Astrocyte of the cerebellum (primary cell): ENCODE measurements at regions not wholly inside any gene's neighbourhood (a gene's known extent, or its start where the extent isn't known, plus 50 kb on each side); places are given as distances from the start of the nearest gene placed in this dataset.

ENCODE experiments used
- DNase-seq: peaks from one replicate; pipeline ENCODE4 v3.0.0-alpha.2; 2011; ENCODE audit warnings: low read depth
- H3K4me3 ChIP-seq: 2 replicates; pipeline ENCODE4 v1.5.1; 2011; ENCODE audit warnings: mild to moderate bottlenecking, low read depth, low read length, moderate library complexity
- CTCF ChIP-seq: IDR thresholded peaks from 2 replicates; pipeline ENCODE4 v1.5.1; 2012; ENCODE audit warnings: low read length, low read depth, moderate library complexity, mild to moderate bottlenecking; ENCODE audit errors: missing control alignments
- in situ Hi-C: cut with HindIII; loops from 2 replicates; pipeline ENCODE4 v1.10.0; 2017; ENCODE audit warnings: low sequenced_read_pairs

- no peak for TF ChIP-seq CTCF
- H3K4me3 ChIP-seq: no peak overlapping the region
- in situ Hi-C loops: no loop called here
- DNase-seq: no peak
Measured at GRCh38 chr18:65057439-65058083, 693.3 kb upstream of the CDH7 start.

GRCh38 chr18:65056575-65056974 lies 694.2 kb upstream of the CDH7 start:
- H3K4me3 ChIP-seq: no peak overlapping the region
- DNase-seq: no peak
- in situ Hi-C loops: no loop called here
- TF ChIP-seq CTCF: no peak

- no peak overlapping the region for H3K4me3 ChIP-seq
- no peak for DNase-seq
- no peak for TF ChIP-seq CTCF
- in situ Hi-C loops: no loop called here
Measured at GRCh38 chr18:65049586-65049985, 701.2 kb upstream of the CDH7 start.

GRCh38 chr18:65039578-65039977 lies 711.2 kb upstream of the CDH7 start:
- no peak for DNase-seq
- no peak for TF ChIP-seq CTCF
- H3K4me3 ChIP-seq: no peak overlapping the region
- in situ Hi-C loops: no loop called here

- no peak for TF ChIP-seq CTCF
- DNase-seq: no peak
- in situ Hi-C loops: no loop called here
- H3K4me3 ChIP-seq: no peak overlapping the region
Measured at GRCh38 chr18:65035701-65036100, 715.1 kb upstream of the CDH7 start.

- no peak overlapping the region for H3K4me3 ChIP-seq
- in situ Hi-C loops: no loop called here
- TF ChIP-seq CTCF: no peak
- no peak for DNase-seq
Measured at GRCh38 chr18:65025756-65026155, 725.1 kb upstream of the CDH7 start.
